H1 (cell line): ENCODE measurements at regions not wholly inside any gene's neighbourhood (a gene's known extent, or its start where the extent isn't known, plus 50 kb on each side); places are given as distances from the start of the nearest gene placed in this dataset.

Experiments
- PHF8 ChIP-seq: fragments of 200-600 bp; sonication (generic); conservative IDR thresholded peaks from 2 replicates; pipeline ENCODE4 v1.7.1; 2012; ENCODE audit warnings: low read depth, mild to moderate bottlenecking, inconsistent platforms, low read length, moderate library complexity
- POU5F1 ChIP-seq: IDR thresholded peaks from 2 replicates; pipeline ENCODE4 v1.6.1; 2011; ENCODE audit warnings: low read depth, mild to moderate bottlenecking, low read length, moderate library complexity
- SRF ChIP-seq: IDR thresholded peaks from 2 replicates; pipeline ENCODE4 v1.6.1; 2011; ENCODE audit warnings: mild to moderate bottlenecking, low read depth, low read length, moderate library complexity

DNA sequence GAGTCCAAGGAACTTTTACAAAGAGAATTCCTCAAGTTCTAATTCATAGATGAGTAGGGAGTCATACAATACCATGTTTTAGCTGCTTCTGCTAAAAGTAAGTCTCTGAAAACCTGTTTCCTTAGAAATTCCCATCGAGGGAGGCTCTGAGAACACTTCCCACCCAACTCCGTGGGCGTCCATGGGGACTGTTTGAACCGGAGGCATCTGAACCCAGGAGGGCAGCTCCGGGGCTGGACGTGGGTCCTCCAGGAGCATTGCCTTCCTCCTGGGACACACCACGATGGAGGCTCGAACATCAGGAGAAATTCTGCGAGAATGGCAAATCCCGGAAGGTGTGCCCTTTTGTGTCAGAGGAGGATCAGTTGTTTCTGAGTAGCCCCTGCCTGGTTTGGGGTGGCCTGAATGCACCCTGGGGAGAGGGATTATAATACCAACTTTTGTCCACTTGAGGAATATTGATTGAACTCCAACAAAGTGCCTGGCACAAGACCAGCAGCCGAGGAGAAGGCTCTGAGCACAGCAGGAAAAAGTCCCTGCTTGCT lies 327.5 kb upstream of the SALL3 start (continued):
- no peak for TF ChIP-seq SRF
- no peak for TF ChIP-seq PHF8
- no peak for TF ChIP-seq POU5F1
